GM19035 (cell line): ENCODE measurements at regions not wholly inside any gene's neighbourhood (a gene's known extent, or its start where the extent isn't known, plus 50 kb on each side); places are given as distances from the start of the nearest gene placed in this dataset.

Source experiments
- ATAC-seq: cut with Tn5 transposase; IDR thresholded peaks from one replicate; pipeline ENCODE4 v1.9.1; 2021; ENCODE audit not compliant: unreplicated experiment

- ATAC-seq = no peak
Observed at GRCh38 chr20:50311308-50312001, 120.8 kb downstream of the CEBPB start.

- no peak for ATAC-seq
Observed at GRCh38 chr20:50312002-50312681, 121.5 kb downstream of the CEBPB start.

- no peak for ATAC-seq
Observed at GRCh38 chr20:50312682-50313521, 122.3 kb downstream of the CEBPB start.

GRCh38 chr20:50313522-50313820 is 122.8 kb downstream of the CEBPB start:
- no peak for ATAC-seq

- ATAC-seq = no peak
Observed at GRCh38 chr20:50313827-50314677, 123.4 kb downstream of the CEBPB start.

GRCh38 chr20:50314678-50315335 is 124.2 kb downstream of the CEBPB start:
- no peak for ATAC-seq

- no peak for ATAC-seq
Observed at GRCh38 chr20:50315586-50316551, 125.2 kb downstream of the CEBPB start.

- ATAC-seq = no peak
Observed at GRCh38 chr20:50317116-50317515, 126.5 kb downstream of the CEBPB start.

GRCh38 chr20:50317609-50318008 is 127.0 kb downstream of the CEBPB start:
- ATAC-seq = no peak

GRCh38 chr20:50318710-50319109 is 128.1 kb downstream of the CEBPB start:
- ATAC-seq = no peak

GRCh38 chr20:50320005-50320900 is 129.6 kb downstream of the CEBPB start:
- ATAC-seq = no peak

GRCh38 chr20:50320901-50321796 is 130.5 kb downstream of the CEBPB start:
- no peak for ATAC-seq

- ATAC-seq = no peak
Observed at GRCh38 chr20:50321797-50322480, 131.3 kb downstream of the CEBPB start.

GRCh38 chr20:50322703-50323131 is 132.1 kb downstream of the CEBPB start:
- ATAC-seq = no peak

- ATAC-seq = no peak
Observed at GRCh38 chr20:50323209-50323608, 132.6 kb downstream of the CEBPB start.
